HCT116 (cell line): ENCODE measurements at regions not wholly inside any gene's neighbourhood (a gene's known extent, or its start where the extent isn't known, plus 50 kb on each side); places are given as distances from the start of the nearest gene placed in this dataset.

ENCODE experiments used
- EZH2 ChIP-seq: fragments of 200-600 bp; sonication (generic); IDR thresholded peaks from 2 replicates; pipeline ENCODE4 v1.6.1; 2017; ENCODE audit warnings: antibody characterized with exemption, mixed run types
- EZH2phosphoT487 ChIP-seq: fragments of 200-600 bp; IDR thresholded peaks from 2 replicates; pipeline ENCODE4 v1.6.1; 2018; ENCODE audit warnings: antibody characterized with exemption, borderline replicate concordance
- POLR2A ChIP-seq: IDR thresholded peaks from 2 replicates; pipeline ENCODE4 v1.7.0; 2011; ENCODE audit warnings: borderline replicate concordance; ENCODE audit not compliant: insufficient read depth, insufficient read length; ENCODE audit errors: extremely low read depth
- SIN3A ChIP-seq: IDR thresholded peaks from 2 replicates; pipeline ENCODE4 v1.6.1; 2012; ENCODE audit warnings: low read depth
- TF ChIP-seq, protein P1 (sequence below): IDR thresholded peaks from 2 replicates; pipeline ENCODE4 v1.6.1; 2012; ENCODE audit warnings: low read depth
- TF ChIP-seq, protein P2 (sequence below), 3 experiments: fragments of 200-600 bp in 1 of 3; sonication (generic) in 1 of 3; IDR thresholded peaks in 2 of 3; conservative IDR thresholded peaks in 1 of 3; 2 replicates each; pipeline ENCODE4 v1.5.1; 2012 to 2017; ENCODE audit warnings: low read depth in 2 of 3, low read length in 2 of 3, antibody characterized with exemption in 1 of 3, borderline replicate concordance in 1 of 3, control low read depth in 1 of 3, mild to moderate bottlenecking in 1 of 3, mixed read lengths in 1 of 3, mixed run types in 1 of 3, moderate library complexity in 1 of 3; ENCODE audit not compliant: insufficient read depth in 1 of 3

DNA sequence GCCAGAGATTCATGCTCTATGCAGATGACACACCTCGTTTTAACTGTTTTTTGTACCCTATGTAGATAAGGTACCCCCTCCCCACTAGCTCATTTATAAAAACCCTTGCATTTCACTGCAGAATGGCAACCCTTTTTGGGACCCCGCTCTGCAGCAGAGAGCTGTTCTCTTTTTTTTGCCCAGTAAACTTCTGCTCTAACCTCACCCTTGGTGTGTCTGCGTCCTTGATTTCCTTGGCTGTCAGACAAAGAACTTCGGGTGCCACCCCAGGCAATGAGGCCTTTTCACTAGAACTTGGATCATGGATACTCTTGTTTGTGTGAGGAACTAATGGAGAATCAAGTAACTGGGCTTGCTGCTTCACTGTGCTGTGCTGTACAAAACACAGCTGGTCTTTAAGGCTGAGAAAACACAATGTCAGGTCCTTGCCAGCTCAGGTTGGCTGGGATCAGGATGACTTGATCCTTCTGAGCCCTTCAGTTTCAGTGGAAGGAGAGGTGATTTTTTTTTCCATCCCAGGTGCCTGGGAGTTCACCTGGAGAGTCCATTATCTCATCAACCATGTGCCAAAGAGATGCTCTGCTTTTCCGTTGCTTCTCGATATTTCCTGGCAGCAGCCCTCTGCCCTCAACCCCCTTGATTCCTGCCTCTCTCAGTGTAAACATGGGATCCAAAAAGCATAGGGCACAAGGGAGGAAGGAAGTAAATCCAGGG lies 133.2 kb upstream of the FAM20A start:
- TF ChIP-seq EZH2 = no peak
- TF ChIP-seq, protein P1, sequence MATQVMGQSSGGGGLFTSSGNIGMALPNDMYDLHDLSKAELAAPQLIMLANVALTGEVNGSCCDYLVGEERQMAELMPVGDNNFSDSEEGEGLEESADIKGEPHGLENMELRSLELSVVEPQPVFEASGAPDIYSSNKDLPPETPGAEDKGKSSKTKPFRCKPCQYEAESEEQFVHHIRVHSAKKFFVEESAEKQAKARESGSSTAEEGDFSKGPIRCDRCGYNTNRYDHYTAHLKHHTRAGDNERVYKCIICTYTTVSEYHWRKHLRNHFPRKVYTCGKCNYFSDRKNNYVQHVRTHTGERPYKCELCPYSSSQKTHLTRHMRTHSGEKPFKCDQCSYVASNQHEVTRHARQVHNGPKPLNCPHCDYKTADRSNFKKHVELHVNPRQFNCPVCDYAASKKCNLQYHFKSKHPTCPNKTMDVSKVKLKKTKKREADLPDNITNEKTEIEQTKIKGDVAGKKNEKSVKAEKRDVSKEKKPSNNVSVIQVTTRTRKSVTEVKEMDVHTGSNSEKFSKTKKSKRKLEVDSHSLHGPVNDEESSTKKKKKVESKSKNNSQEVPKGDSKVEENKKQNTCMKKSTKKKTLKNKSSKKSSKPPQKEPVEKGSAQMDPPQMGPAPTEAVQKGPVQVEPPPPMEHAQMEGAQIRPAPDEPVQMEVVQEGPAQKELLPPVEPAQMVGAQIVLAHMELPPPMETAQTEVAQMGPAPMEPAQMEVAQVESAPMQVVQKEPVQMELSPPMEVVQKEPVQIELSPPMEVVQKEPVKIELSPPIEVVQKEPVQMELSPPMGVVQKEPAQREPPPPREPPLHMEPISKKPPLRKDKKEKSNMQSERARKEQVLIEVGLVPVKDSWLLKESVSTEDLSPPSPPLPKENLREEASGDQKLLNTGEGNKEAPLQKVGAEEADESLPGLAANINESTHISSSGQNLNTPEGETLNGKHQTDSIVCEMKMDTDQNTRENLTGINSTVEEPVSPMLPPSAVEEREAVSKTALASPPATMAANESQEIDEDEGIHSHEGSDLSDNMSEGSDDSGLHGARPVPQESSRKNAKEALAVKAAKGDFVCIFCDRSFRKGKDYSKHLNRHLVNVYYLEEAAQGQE = no peak
- TF ChIP-seq, protein P2, sequence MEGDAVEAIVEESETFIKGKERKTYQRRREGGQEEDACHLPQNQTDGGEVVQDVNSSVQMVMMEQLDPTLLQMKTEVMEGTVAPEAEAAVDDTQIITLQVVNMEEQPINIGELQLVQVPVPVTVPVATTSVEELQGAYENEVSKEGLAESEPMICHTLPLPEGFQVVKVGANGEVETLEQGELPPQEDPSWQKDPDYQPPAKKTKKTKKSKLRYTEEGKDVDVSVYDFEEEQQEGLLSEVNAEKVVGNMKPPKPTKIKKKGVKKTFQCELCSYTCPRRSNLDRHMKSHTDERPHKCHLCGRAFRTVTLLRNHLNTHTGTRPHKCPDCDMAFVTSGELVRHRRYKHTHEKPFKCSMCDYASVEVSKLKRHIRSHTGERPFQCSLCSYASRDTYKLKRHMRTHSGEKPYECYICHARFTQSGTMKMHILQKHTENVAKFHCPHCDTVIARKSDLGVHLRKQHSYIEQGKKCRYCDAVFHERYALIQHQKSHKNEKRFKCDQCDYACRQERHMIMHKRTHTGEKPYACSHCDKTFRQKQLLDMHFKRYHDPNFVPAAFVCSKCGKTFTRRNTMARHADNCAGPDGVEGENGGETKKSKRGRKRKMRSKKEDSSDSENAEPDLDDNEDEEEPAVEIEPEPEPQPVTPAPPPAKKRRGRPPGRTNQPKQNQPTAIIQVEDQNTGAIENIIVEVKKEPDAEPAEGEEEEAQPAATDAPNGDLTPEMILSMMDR (IDR thresholded peaks at IDR 0.05 in 2 of 3, conservative IDR thresholded peaks at IDR 0.05 in 1 of 3; ENCODE audit: borderline replicate concordance in 1 of 3, insufficient read depth in 1 of 3, low read depth in 2 of 3, low read length in 2 of 3) = no peak
- TF ChIP-seq POLR2A = no peak
- no peak for TF ChIP-seq SIN3A
- no peak for TF ChIP-seq EZH2phosphoT487
